Tibial nerve (tissue), 4 donors: ENCODE measurements at regions not wholly inside any gene's neighbourhood (a gene's known extent, or its start where the extent isn't known, plus 50 kb on each side); places are given as distances from the start of the nearest gene placed in this dataset.
"Not testable (repeated sequence)": the region's sequence is repeated elsewhere in the genome, so short reads cannot be mapped to it uniquely, and the experiment has no call there.

Experiments used
- DNase-seq, 2 donors: peaks; one replicate each; pipeline ENCODE4 v3.0.0-alpha.2; 2019; ENCODE audit warnings: low spot score in 2 of 2
- H3K27ac ChIP-seq, 4 donors: fragments of 200-600 bp; sonication (generic) in 3 of 4; one replicate each; pipeline ENCODE4 v1.5.1; 2017 to 2019; ENCODE audit warnings: mild to moderate bottlenecking in 1 of 4
- H3K27me3 ChIP-seq, 2 donors: fragments of 200-600 bp; sonication (generic) in 1 of 2; one replicate each; pipeline versions ENCODE4 v1.5.1 to v1.6.0; 2017 to 2019
- H3K36me3 ChIP-seq, 3 donors: fragments of 200-600 bp; sonication (generic); one replicate each; pipeline ENCODE4 v1.5.1; 2018 to 2019
- H3K4me1 ChIP-seq, 4 donors: fragments of 200-600 bp; sonication (generic) in 3 of 4; one replicate each; pipeline ENCODE4 v1.5.1; 2017 to 2019
- H3K4me3 ChIP-seq, 4 donors: fragments of 200-600 bp; sonication (generic) in 3 of 4; one replicate each; pipeline ENCODE4 v1.5.1; 2017 to 2019; ENCODE audit warnings: mild to moderate bottlenecking in 1 of 4, moderate library complexity in 1 of 4
- H3K9me3 ChIP-seq, 4 donors: fragments of 200-600 bp; sonication (generic) in 3 of 4; one replicate each; pipeline ENCODE4 v1.5.1; 2017 to 2019
- EP300 ChIP-seq, 2 donors: sonication (generic); formaldehyde crosslinking; IDR thresholded peaks; one replicate each; pipeline ENCODE4 v1.6.1; 2017; ENCODE audit warnings: antibody characterized with exemption in 2 of 2, mild to moderate bottlenecking in 1 of 2
- POLR2A ChIP-seq, 2 donors: fragments of 450-650 bp; IDR thresholded peaks; one replicate each; pipeline ENCODE4 v1.6.1; 2017; ENCODE audit warnings: antibody characterized with exemption in 2 of 2, mild to moderate bottlenecking in 2 of 2, moderate library complexity in 2 of 2
- WGBS, 2 donors: methylation state at CpG; one replicate each; pipeline ENCODE4 v1.1.5; 2018; 5-methylcytosine and 5-hydroxymethylcytosine counted together
- TF ChIP-seq, protein P1 (sequence below), 5 experiments: fragments of 200-600 bp in 3 of 5; fragments of 450-650 bp in 2 of 5; sonication (generic) in 3 of 5; IDR thresholded peaks; one replicate each; pipeline ENCODE4 v1.5.1; 2016 to 2019; ENCODE audit warnings: antibody characterized with exemption in 5 of 5, mild to moderate bottlenecking in 3 of 5, moderate library complexity in 2 of 5

DNA sequence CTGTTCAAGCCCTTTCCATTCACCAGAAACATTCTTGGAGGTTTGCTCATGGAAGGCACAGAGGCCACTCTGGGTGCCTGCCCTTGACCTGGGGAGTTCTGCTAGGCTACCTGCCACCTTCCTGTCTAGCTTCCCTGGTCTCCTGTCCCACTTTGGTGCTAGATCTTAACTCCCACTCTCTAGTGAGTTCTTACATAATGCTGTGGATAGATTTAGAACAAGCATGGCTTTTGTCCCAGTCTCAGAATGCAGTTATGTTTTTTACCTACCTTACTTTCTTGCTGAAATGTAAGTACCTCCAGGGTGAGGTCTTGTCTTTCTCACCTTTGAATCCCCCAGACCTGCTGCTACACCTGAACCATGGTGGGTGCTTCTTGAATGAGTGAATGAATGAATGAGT, 1252.3 kb downstream of the TYW1 start:
- H3K4me1 ChIP-seq, result no peaks in the 10 kb centered on the region
- no peaks in the 10 kb centered on the region for H3K27me3 ChIP-seq
- H3K4me3 ChIP-seq, result no peak overlapping the region

DNA sequence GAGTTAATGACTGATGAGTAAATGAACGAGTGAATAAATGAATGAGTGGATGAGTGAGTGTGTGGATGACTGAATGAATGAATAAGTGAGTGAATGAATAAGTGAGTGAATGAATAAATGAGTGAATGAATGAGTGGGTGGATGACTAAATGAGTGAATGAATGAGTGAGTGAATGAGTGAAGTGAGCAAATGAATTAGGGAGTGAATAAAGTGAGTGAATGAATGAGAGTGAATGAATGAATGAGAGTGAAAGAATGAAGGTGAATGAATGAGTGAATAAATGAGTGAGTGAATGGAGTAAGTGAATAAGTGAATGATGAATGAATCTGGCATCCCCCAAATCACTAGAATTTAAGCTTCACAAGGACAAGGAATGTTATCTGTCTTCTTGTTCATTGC, 1253.0 kb downstream of the TYW1 start:
- no peaks in the 10 kb centered on the region for H3K27me3 ChIP-seq
- WGBS, 2 donors, result 96 to 98% methylated on average over 1 of the region's 1 CpG
- H3K4me3 ChIP-seq, result no peak overlapping the region
- H3K4me1 ChIP-seq, result no peaks in the 10 kb centered on the region
- no peak for TF ChIP-seq POLR2A (IDR thresholded peaks at IDR 0.05)
- TF ChIP-seq EP300 (IDR thresholded peaks at IDR 0.05), result no peak
- TF ChIP-seq, protein P1, sequence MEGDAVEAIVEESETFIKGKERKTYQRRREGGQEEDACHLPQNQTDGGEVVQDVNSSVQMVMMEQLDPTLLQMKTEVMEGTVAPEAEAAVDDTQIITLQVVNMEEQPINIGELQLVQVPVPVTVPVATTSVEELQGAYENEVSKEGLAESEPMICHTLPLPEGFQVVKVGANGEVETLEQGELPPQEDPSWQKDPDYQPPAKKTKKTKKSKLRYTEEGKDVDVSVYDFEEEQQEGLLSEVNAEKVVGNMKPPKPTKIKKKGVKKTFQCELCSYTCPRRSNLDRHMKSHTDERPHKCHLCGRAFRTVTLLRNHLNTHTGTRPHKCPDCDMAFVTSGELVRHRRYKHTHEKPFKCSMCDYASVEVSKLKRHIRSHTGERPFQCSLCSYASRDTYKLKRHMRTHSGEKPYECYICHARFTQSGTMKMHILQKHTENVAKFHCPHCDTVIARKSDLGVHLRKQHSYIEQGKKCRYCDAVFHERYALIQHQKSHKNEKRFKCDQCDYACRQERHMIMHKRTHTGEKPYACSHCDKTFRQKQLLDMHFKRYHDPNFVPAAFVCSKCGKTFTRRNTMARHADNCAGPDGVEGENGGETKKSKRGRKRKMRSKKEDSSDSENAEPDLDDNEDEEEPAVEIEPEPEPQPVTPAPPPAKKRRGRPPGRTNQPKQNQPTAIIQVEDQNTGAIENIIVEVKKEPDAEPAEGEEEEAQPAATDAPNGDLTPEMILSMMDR (IDR thresholded peaks at IDR 0.05), result no peak
- no peak for DNase-seq
- H3K27ac ChIP-seq, result no peak overlapping the region
- H3K9me3 ChIP-seq, result peaks cover 0 to 10% (median 0%) of the 10 kb centered on the region in 4 donors
- no peaks in the 10 kb centered on the region for H3K36me3 ChIP-seq

More for the DNA sequence above, 1252.3 kb downstream of the TYW1 start:
- peaks cover 0 to 7% (median 0%) of the 10 kb centered on the region in 4 donors for H3K9me3 ChIP-seq
- TF ChIP-seq, protein P1 (IDR thresholded peaks at IDR 0.05), result no peak
- no peak for TF ChIP-seq EP300 (IDR thresholded peaks at IDR 0.05)
- TF ChIP-seq POLR2A (IDR thresholded peaks at IDR 0.05), result no peak
- DNase-seq, result no peak
- H3K27ac ChIP-seq, result no peak overlapping the region
- H3K36me3 ChIP-seq, result no peaks in the 10 kb centered on the region

DNA sequence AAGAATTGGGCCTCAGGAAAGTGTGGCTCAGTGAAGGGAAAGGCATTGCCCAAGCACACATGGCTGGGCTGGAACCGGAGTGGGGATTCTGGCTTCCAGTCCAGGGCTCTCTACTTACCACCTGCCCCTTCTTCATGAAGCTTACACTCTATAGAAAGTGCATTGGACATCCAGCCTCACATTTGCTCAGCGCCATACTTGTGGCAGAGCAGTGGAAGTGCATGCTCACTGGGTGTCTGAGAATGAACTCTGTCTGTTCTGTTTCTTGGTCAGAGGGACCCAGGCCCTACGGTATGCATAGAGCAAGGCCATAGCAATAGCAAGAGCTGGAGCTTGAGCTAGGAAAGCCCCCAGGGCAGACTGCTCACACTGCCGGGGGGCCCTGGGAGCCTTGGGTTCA, 1253.5 kb downstream of the TYW1 start:
- no peaks in the 10 kb centered on the region for H3K4me1 ChIP-seq
- no peak for DNase-seq
- TF ChIP-seq POLR2A (IDR thresholded peaks at IDR 0.05), result no peak
- TF ChIP-seq EP300 (IDR thresholded peaks at IDR 0.05), result no peak
- TF ChIP-seq, protein P1 (IDR thresholded peaks at IDR 0.05), result no peak
- no peak overlapping the region for H3K27ac ChIP-seq
- H3K4me3 ChIP-seq, result no peak overlapping the region
- no peaks in the 10 kb centered on the region for H3K36me3 ChIP-seq
- H3K27me3 ChIP-seq, result no peaks in the 10 kb centered on the region
- WGBS, 2 donors, result 92 to 100% methylated on average over 4 of the region's 4 CpGs
- H3K9me3 ChIP-seq, result peaks cover 0 to 12% (median 0%) of the 10 kb centered on the region in 4 donors

DNA sequence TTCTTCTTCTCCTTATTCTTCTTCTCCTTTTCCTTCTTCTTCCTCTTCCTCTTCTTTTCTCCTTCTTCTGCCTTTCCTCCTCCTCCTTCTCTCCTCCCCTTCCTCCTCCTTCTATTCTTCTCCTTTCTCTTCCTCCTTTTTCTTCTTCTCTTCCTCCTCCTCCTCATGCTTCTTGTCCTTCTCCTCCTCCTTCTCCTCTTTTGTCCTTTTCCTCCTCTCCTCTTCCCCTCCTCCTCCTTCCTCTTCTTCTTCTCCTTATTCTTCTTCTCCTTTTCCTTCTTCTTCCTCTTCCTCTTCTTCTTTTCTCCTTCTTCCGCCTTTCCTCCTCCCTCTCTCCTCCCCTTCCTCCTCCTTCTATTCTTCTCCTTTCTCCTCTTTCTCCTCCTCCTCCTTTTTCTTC, 1258.2 kb downstream of the TYW1 start:
- not testable (repeated sequence) for H3K4me1 ChIP-seq, H3K27me3 ChIP-seq, DNase-seq, H3K36me3 ChIP-seq, H3K4me3 ChIP-seq, H3K27ac ChIP-seq
- 82 to 92% methylated on average over 1 of the region's 1 CpG for WGBS, 2 donors
- peaks cover 0 to 21% (median 0%) of the 10 kb centered on the region in 4 donors for H3K9me3 ChIP-seq

DNA sequence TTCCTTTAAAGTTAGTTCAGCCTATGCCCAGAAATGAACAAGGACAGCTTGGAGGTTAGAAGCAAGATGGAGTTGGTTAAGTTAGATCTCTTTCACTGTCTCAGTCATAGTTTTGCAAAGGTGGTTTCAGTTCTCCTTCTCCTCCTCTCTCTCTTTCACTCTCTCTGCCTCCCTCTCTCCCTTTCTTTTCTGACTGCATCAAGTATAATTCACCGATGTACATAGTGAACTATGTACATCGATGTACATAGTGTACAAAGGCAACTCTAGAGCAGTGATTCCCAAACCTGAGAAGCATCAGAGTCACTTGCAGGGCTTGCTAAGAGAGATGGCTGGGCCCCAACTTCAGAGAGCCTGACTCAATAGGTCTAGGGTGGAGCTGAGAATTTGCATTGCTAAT, 1259.7 kb downstream of the TYW1 start:
- DNase-seq, result no peak
- Histone ChIP-seq H3K4me3 (no peak overlapping the region), H3K27me3 (no peaks in the 10 kb centered on the region), H3K9me3 (peaks cover 0 to 21% (median 0%) of the 10 kb centered on the region in 4 donors), H3K36me3 (no peaks in the 10 kb centered on the region), H3K4me1 (no peaks in the 10 kb centered on the region), H3K27ac (no peak overlapping the region)
- TF ChIP-seq POLR2A (IDR thresholded peaks at IDR 0.05), result no peak
- TF ChIP-seq, protein P1 (IDR thresholded peaks at IDR 0.05), result no peak
- TF ChIP-seq EP300 (IDR thresholded peaks at IDR 0.05), result no peak
- 94 to 100% methylated on average over 2 of the region's 2 CpGs for WGBS, 2 donors

DNA sequence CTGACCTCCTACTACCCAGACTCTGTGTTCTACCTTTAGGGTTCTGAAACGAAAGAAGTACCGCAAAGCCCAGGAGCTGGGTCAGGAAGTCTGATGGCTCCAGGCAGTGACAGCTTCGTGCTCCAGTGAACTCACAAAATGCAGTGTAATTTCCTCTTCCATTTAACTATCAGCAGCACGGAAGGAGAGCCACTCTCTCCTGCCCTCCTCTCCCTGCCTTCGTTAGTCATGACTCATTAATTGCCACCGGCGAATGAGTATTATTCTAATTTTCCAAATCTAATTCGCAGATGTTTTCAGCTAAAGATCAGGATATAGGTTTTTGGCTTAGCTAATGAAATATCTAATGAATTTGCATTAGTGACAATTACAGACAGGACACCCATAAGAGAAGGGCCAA, 1262.0 kb downstream of the TYW1 start:
- WGBS, 2 donors, result 50 to 59% methylated on average over 8 of the region's 8 CpGs
- Histone ChIP-seq H3K9me3 (peaks cover 0 to 15% (median 0%) of the 10 kb centered on the region in 4 donors), H3K27ac (no peak overlapping the region), H3K27me3 (no peaks in the 10 kb centered on the region), H3K4me1 (no peaks in the 10 kb centered on the region), H3K36me3 (no peaks in the 10 kb centered on the region), H3K4me3 (no peak overlapping the region)
- TF ChIP-seq EP300 (IDR thresholded peaks at IDR 0.05), result no peak
- no peak for TF ChIP-seq POLR2A (IDR thresholded peaks at IDR 0.05)
- no peak for DNase-seq
